ENCODE measurements at regions not wholly inside any gene's neighbourhood (a gene's known extent, or its start where the extent isn't known, plus 50 kb on each side); places are given as distances from the start of the nearest gene placed in this dataset.
"Not testable (repeated sequence)": the region's sequence is repeated elsewhere in the genome, so short reads cannot be mapped to it uniquely, and the experiment has no call there.

GRCh38 chr14:23751616-23752015 is 115.5 kb downstream of the DHRS2 start:
- no peak for DNase-seq (ENCODE audit: low read depth)

- no peak for DNase-seq (ENCODE audit: low read depth)
Observed at GRCh38 chr14:23763394-23763793, 127.2 kb downstream of the DHRS2 start.

GRCh38 chr14:23766737-23767401 is 130.7 kb downstream of the DHRS2 start:
- no peak for DNase-seq (ENCODE audit: low read depth)

GRCh38 chr14:23769221-23769728 is 133.1 kb downstream of the DHRS2 start:
- not testable (repeated sequence) for DNase-seq (ENCODE audit: low read depth)

- no peak for DNase-seq (ENCODE audit: low read depth)
Observed at GRCh38 chr14:23773981-23774380, 137.8 kb downstream of the DHRS2 start.

- DNase-seq (ENCODE audit: low read depth), result no peak
Observed at GRCh38 chr14:23776296-23776695, 140.1 kb downstream of the DHRS2 start.

- no peak for DNase-seq (ENCODE audit: low read depth)
Observed at GRCh38 chr14:23785208-23785607, 149.0 kb downstream of the DHRS2 start.

GRCh38 chr14:23787436-23787835 is 151.3 kb downstream of the DHRS2 start:
- DNase-seq (ENCODE audit: low read depth), result no peak

GRCh38 chr14:23789696-23790095 is 153.5 kb downstream of the DHRS2 start:
- DNase-seq (ENCODE audit: low read depth), result no peak

GRCh38 chr14:23793532-23793931 is 157.4 kb downstream of the DHRS2 start:
- DNase-seq (ENCODE audit: low read depth), result no peak

GRCh38 chr14:23800811-23801210 is 152.8 kb upstream of the DHRS4 start:
- no peak for DNase-seq (ENCODE audit: low read depth)

GRCh38 chr14:23801766-23802165 is 151.8 kb upstream of the DHRS4 start:
- no peak for DNase-seq (ENCODE audit: low read depth)

GRCh38 chr14:23804817-23805216 is 148.8 kb upstream of the DHRS4 start:
- DNase-seq (ENCODE audit: low read depth), result no peak

- no peak for DNase-seq (ENCODE audit: low read depth)
Observed at GRCh38 chr14:23805761-23806160, 147.8 kb upstream of the DHRS4 start.

GRCh38 chr14:23814527-23815256 is 138.9 kb upstream of the DHRS4 start:
- no peak for DNase-seq (ENCODE audit: low read depth)

GRCh38 chr14:23816371-23816770 is 137.2 kb upstream of the DHRS4 start:
- DNase-seq (ENCODE audit: low read depth), result no peak

GRCh38 chr14:23817164-23817767 is 136.3 kb upstream of the DHRS4 start:
- no peak for DNase-seq (ENCODE audit: low read depth)

- DNase-seq (ENCODE audit: low read depth), result no peak
Observed at GRCh38 chr14:23827100-23827892, 126.3 kb upstream of the DHRS4 start.

GRCh38 chr14:23828001-23828400 is 125.6 kb upstream of the DHRS4 start:
- DNase-seq (ENCODE audit: low read depth), result no peak

GRCh38 chr14:23828616-23829015 is 125.0 kb upstream of the DHRS4 start:
- no peak for DNase-seq (ENCODE audit: low read depth)

- peak; percentile 76 for DNase-seq (ENCODE audit: low read depth)
Observed at GRCh38 chr14:23829736-23830471, 123.7 kb upstream of the DHRS4 start.

GRCh38 chr14:23831596-23831995 is 122.0 kb upstream of the DHRS4 start:
- DNase-seq (ENCODE audit: low read depth), result no peak

Measured in fibroblast of the conjunctiva (primary cell).